Activated T-cell treated with anti-CD3 and anti-CD28 coated beads for 48 hours (primary cell): ENCODE measurements at regions not wholly inside any gene's neighbourhood (a gene's known extent, or its start where the extent isn't known, plus 50 kb on each side); places are given as distances from the start of the nearest gene placed in this dataset.

Experiments used
- DNase-seq: peaks from one replicate; pipeline ENCODE4 v3.0.0-alpha.2; 2020; ENCODE audit warnings: low read depth

- DNase-seq = no peak
Measured at GRCh38 chr3:5071061-5071460, 51.0 kb upstream of the ARL8B start.

- DNase-seq = no peak
Measured at GRCh38 chr3:5072100-5072816, 49.8 kb upstream of the ARL8B start.
